PFSK-1 (cell line): ENCODE measurements at regions not wholly inside any gene's neighbourhood (a gene's known extent, or its start where the extent isn't known, plus 50 kb on each side); places are given as distances from the start of the nearest gene placed in this dataset.

Experiments
- POLR2AphosphoS5 ChIP-seq: IDR thresholded peaks from 2 replicates; pipeline ENCODE4 v1.6.1; 2012; ENCODE audit warnings: low read depth, mild to moderate bottlenecking, control low read depth, low read length, moderate library complexity
- SIN3A ChIP-seq: IDR thresholded peaks from 2 replicates; pipeline ENCODE4 v1.6.1; 2012; ENCODE audit warnings: mild to moderate bottlenecking, low read length, moderate library complexity, borderline replicate concordance; ENCODE audit not compliant: insufficient read depth
- TAF1 ChIP-seq: IDR thresholded peaks from 2 replicates; pipeline ENCODE4 v1.6.1; 2012; ENCODE audit warnings: low read length, control low read depth, borderline replicate concordance; ENCODE audit not compliant: insufficient read depth
- TF ChIP-seq, protein P1 (sequence below), 2 experiments: IDR thresholded peaks; 2 replicates each; pipeline versions ENCODE4 v1.6.1 to v1.8.0; 2011 to 2012; ENCODE audit warnings: low read depth in 2 of 2, low read length in 2 of 2, control low read depth in 1 of 2, inconsistent platforms in 1 of 2, mild to moderate bottlenecking in 1 of 2, moderate library complexity in 1 of 2; ENCODE audit not compliant: insufficient read depth in 1 of 2

DNA sequence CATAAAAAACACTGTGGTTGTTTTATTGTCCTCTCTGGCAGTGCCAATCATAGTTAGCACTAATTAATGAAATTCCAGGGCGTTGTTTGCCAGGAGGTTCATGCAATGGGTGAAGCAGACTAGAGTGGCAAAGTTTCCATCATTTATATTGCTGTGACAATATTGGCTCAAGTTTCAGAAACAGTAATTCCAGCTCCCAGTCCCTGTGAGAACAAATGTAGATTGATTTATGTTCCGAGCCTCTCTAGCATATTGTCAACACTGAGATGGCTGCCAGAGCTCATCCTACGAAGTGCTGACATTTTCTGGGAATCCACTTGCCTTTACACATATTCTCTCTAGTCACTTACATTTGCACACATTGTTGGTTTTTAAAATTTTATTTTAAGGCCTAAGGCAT lies 440.0 kb upstream of the IGFBP7 start:
- TF ChIP-seq, protein P1, sequence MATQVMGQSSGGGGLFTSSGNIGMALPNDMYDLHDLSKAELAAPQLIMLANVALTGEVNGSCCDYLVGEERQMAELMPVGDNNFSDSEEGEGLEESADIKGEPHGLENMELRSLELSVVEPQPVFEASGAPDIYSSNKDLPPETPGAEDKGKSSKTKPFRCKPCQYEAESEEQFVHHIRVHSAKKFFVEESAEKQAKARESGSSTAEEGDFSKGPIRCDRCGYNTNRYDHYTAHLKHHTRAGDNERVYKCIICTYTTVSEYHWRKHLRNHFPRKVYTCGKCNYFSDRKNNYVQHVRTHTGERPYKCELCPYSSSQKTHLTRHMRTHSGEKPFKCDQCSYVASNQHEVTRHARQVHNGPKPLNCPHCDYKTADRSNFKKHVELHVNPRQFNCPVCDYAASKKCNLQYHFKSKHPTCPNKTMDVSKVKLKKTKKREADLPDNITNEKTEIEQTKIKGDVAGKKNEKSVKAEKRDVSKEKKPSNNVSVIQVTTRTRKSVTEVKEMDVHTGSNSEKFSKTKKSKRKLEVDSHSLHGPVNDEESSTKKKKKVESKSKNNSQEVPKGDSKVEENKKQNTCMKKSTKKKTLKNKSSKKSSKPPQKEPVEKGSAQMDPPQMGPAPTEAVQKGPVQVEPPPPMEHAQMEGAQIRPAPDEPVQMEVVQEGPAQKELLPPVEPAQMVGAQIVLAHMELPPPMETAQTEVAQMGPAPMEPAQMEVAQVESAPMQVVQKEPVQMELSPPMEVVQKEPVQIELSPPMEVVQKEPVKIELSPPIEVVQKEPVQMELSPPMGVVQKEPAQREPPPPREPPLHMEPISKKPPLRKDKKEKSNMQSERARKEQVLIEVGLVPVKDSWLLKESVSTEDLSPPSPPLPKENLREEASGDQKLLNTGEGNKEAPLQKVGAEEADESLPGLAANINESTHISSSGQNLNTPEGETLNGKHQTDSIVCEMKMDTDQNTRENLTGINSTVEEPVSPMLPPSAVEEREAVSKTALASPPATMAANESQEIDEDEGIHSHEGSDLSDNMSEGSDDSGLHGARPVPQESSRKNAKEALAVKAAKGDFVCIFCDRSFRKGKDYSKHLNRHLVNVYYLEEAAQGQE (IDR thresholded peaks at IDR 0.05; ENCODE audit: insufficient read depth in 1 of 2, low read depth in 2 of 2, low read length in 2 of 2) = no peak
- TF ChIP-seq TAF1 (no peak), POLR2AphosphoS5 (no peak), SIN3A (no peak)
